OCI-M2 (cell line): ENCODE measurements at regions not wholly inside any gene's neighbourhood (a gene's known extent, or its start where the extent isn't known, plus 50 kb on each side); places are given as distances from the start of the nearest gene placed in this dataset.

Source experiments
- DNase-seq: peaks from one replicate; lab custom pipeline; 2025; ENCODE audit not compliant: unreplicated experiment; lab: John Stamatoyannopoulos, UW

DNA sequence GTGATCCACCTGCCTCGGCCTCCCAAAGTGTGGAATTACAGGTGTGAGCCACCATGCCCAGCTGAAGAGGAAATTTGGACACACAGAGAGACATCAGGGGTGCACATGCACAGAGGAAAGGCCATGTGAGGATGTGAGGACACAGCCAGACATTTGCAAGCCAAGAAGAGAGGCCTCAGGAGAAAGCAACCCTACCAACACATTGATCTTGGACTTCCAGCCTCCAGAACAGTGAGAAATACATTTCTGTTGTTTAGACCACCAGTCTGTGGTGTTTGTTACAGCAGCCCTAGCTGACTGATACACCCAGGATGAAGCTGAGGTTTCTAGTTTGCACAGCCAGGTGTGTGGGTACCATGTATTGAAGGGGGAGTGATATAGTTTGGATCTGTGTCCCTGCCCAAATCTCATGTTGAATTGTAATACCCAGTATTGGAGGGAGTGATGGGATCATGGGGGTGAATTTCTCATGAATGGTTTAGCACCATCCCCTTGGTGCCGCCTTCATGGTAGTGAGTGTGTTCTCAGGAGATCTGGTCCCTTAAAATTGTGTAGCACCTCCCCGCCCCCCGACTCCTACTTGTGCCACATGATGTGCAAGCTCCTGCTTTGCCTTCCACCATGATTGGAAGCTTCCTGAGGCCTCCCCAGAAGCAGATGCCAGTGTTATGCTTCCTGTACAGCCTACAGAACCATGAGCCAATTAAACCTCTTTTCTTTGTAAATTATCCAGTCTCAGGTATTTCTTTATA is 64.7 kb upstream of the DUSP5 start:
- no peak for DNase-seq

- no peak for DNase-seq
These were observed 64.0 kb upstream of the DUSP5 start for GRCh38 chr10:110433740-110434139.

DNA sequence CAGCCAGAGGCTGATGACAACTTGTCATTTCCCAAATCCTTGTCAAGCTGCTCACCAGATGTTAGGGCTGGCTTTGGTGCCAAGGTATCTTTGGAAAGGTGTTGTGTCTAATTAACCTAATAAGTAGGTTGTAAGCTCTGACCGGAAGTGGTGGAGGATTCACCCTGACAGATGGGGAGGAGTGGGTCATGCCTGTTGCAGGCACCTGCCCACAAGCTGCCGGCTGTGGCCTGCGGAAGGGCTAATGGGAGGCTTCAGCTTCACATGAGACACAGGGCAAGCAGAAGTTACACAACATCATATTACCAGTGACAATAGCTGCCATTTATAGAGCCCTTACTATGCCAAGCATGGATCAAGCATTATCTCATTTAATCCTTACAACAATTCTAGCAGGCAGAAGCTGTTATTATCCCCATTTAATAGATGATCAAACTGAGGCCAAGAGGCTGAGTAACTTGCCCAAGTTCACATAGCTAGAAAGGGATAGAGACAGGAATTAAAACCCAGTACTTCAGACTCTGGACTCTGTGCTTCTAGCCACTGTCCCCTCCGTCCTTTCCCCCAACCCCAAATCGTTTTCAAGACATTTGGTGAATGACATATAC is 63.1 kb upstream of the DUSP5 start:
- DNase-seq, result no peak

DNA sequence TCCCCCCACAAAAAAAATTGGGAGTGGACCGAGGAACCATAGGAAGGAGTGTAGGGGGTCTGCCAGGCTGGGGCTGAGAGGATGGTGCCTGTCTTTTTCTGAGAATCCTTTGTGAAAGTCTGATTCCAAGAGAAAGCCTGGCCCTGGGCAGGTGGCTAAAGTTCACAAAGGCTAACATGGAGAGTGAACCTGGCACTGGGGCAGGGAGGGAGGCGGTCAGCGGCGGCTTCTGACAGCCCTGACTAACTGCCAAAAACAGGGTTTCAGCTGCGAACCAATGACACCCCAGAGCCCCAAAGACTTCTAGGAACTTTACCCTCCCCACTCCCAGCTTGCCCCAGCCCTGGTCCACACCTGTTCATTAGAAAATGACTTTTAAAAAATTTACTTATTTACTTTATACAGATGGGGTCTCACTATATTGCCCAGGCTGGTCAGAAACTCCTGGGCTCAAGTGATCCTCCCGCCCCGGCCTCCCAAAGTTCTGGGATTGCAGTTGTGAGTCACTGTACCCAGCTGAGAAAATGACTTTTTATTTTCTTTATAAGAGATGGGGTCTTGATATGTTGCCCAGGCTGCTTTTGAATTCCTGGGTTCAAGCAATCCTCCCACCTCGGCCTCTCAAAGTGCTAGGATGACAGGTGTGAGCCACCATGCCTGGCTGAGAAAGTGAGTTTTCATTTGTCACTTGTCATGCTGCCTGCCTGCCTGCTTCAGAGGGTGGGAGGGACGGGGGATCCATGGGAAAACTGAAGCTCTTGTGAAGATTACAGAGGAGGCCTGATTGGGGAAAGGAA is 61.0 kb upstream of the DUSP5 start:
- DNase-seq, result no peak

DNA sequence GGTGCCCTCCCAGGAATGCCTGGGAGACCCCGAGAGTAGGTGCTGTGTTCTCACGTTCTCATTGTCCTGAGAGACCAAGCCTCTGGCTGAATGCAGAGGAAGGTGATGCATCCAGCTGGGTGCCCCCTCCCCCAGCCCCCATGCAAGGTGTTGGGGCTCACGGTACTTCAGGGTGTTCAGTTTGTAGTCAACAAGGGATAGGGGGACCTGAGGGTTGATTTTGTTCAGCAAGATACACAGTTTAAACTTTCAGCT is 60.4 kb upstream of the DUSP5 start:
- DNase-seq, result no peak

DNA sequence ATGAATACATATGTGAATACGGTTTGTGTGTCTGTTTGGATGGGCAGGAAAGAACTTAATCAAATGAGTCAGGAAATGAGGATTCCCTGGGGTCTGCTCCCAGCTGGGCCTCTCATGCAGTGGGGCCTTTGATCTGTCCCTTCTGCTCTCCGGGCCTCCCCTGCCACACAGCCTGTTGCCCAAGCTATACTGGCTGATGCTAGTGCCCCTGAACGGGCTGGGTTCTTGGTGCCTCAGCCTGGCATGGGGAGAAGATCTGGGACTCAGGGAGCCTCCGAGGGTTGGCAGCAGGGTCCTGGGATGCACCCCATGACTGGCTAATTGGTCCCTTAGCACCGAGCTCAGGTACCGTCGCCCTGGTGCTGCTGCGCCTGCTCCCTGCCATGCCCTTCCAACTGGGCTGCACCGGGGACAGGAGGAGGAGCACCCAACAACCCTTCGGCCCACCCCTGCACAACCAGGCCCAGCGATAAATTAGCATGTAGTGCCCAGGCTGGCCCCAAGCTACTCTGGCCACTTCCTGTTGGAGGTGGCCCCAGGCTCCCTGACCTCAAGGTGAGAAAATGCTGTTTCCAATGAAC is 59.9 kb upstream of the DUSP5 start:
- DNase-seq, result no peak

DNA sequence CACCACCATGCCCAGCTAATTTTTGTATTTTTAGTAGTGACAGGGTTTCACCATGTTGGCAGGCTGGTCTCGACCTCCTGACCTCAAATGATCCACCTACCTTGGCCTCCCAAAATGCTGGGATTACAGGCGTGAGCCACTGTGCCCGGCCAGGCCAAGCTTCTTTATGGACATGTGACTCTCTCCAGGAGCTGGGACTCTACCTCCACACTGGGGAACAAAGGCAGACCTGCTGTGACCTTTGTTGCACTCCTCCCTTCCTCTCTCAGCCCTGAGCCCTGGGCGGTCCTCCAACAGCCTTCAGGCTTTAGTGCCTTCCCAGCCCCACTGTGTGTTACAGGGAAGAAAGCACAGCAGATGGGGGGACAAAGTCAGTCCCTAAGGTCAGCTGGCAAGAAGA is 55.0 kb upstream of the DUSP5 start:
- no peak for DNase-seq

- DNase-seq, result no peak
These were observed 54.3 kb upstream of the DUSP5 start for GRCh38 chr10:110443239-110444003.

GRCh38 chr10:110444004-110444337 is 53.7 kb upstream of the DUSP5 start:
- DNase-seq, result no peak

DNA sequence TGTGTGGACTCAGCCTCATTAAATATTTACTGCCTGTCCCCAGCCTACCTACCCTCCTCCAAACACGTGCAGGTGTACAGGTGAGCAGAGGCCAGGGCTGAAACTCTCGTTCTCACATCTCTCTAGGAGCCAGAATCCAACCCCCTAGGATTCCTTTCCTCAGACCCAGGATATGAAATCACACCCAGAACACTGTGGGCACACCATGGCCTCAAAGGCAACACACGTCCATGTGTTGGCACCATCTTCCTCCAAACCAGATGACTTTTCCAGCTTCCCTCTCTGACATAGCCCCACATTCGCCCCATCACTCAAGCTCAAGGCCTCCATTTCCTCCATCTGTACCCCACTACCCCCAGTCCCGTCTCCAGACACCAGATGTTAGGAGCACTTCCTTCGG is 51.8 kb upstream of the DUSP5 start:
- DNase-seq, result no peak

DNA sequence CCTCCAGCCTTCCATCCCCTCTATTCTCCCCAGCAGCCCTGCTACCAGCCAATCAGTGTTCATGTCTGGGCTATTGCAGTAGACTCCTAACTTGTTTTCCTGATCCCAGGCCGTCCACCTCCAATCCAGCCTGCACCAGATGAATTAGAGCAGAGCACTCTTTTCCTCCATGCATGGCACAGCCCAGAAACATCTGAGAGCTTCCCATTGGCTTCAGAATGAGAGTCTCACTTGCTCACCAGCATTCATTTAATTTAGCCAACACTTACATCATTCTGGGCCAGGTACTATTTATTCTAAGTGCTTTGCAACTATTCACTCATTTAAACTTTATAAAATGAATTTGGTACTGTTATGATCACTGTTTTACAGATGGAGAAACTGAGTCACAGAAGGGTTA is 51.4 kb upstream of the DUSP5 start:
- no peak for DNase-seq

- DNase-seq, result no peak
These were observed 50.6 kb upstream of the DUSP5 start for GRCh38 chr10:110446954-110447608.

- no peak for DNase-seq
These were observed 49.8 kb upstream of the DUSP5 start for GRCh38 chr10:110447886-110448285.
